K562 (cell line): ENCODE measurements at regions not wholly inside any gene's neighbourhood (a gene's known extent, or its start where the extent isn't known, plus 50 kb on each side); places are given as distances from the start of the nearest gene placed in this dataset.

Experiments
- ATAC-seq: fragments of 200-7000 bp; cut with Tn5 transposase; 3 replicates; pipeline ENCODE4 v1.9.1; 2020; ENCODE audit warnings: moderate library complexity
- BruUV-seq: library from RNA; stranded (reverse); fragments of 400-500 nt; replicated peaks from 2 replicates; lab custom pipeline; 2021; lab: Mats Ljungman, UMichigan
- CTCF ChIA-PET: fragments of 300-600 bp; formaldehyde crosslinking; extraction: SDS; loops from one replicate; lab custom pipeline; 2021; ENCODE audit warnings: low intra/inter-chr PET ratio; lab: Yijun Ruan, JAX
- POLR2A ChIA-PET: fragments of 300-600, 350-650 bp; sonication (Branson Sonifier 250); formaldehyde crosslinking; extraction: SDS; loops from one replicate; lab custom pipeline; 2021; ENCODE audit warnings: antibody characterized with exemption, inconsistent platforms; lab: Yijun Ruan, JAX
- DNase-seq, 4 experiments: peaks; one replicate each; pipeline versions ENCODE4 v3.0.0 to v3.0.0-alpha.2; 2011 to 2018; ENCODE audit warnings: low spot score in 3 of 4, mixed read lengths in 3 of 4; ENCODE audit errors: extremely low read depth in 1 of 4
- FAIRE-seq: peaks from 2 replicates; lab custom pipeline; 2011; peaks lifted over from hg19 to GRCh38; lab: Jason Lieb, UNC
- H2AFZ ChIP-seq: 2 replicates; pipeline ENCODE4 v1.6.0; 2011; ENCODE audit warnings: low read depth, low read length, control low read depth, inconsistent platforms
- H3K27ac ChIP-seq: fragments of 200-600 bp; 3 replicates; pipeline ENCODE4 v1.8.0; 2011; ENCODE audit warnings: low read depth, mild to moderate bottlenecking, control low read depth, inconsistent platforms, low read length, moderate library complexity, mixed read lengths; ENCODE audit errors: extremely low read depth
- H3K27me3 ChIP-seq, 2 experiments: fragments of 300-600 bp in 1 of 2; 2 replicates in 1 of 2; 3 replicates in 1 of 2; pipeline versions ENCODE4 v1.6.0 to v1.8.0; 2011; ENCODE audit warnings: inconsistent platforms in 2 of 2, low read length in 2 of 2, mild to moderate bottlenecking in 1 of 2, mixed read lengths in 1 of 2, moderate library complexity in 1 of 2; ENCODE audit not compliant: control insufficient read depth in 2 of 2, insufficient read depth in 2 of 2
- H3K36me3 ChIP-seq: fragments of 300-600 bp; 3 replicates; pipeline ENCODE4 v1.8.0; 2011; ENCODE audit warnings: mild to moderate bottlenecking, low read length, inconsistent platforms; ENCODE audit not compliant: control insufficient read depth, insufficient read depth
- H3K4me1 ChIP-seq, 2 experiments: fragments of 200-600 bp in 1 of 2; replicated peaks in 1 of 2; 2 replicates in 1 of 2; 3 replicates in 1 of 2; pipeline versions ENCODE4 v1.5.1 to v1.8.0; 2011; ENCODE audit warnings: inconsistent platforms in 2 of 2, low read length in 2 of 2, mild to moderate bottlenecking in 1 of 2, mixed read lengths in 1 of 2, moderate library complexity in 1 of 2; ENCODE audit not compliant: control insufficient read depth in 2 of 2, insufficient read depth in 2 of 2
- H3K4me2 ChIP-seq: 2 replicates; pipeline ENCODE4 v1.6.1; 2011; ENCODE audit warnings: low read length, control low read depth, inconsistent platforms, mixed read lengths; ENCODE audit not compliant: insufficient read depth
- H3K4me3 ChIP-seq: fragments of 200-600 bp; sonication (generic), shearing (Covaris generic); 2 replicates; pipeline ENCODE4 v1.5.1; 2016; ENCODE audit warnings: control low read depth, inconsistent platforms
- H3K79me2 ChIP-seq: fragments of 200-600 bp; 3 replicates; pipeline ENCODE4 v1.8.0; 2011; ENCODE audit warnings: low read length, inconsistent platforms; ENCODE audit not compliant: control insufficient read depth, insufficient read depth
- H3K9ac ChIP-seq, 2 experiments: 2 replicates each; pipeline versions ENCODE4 v1.6.0 to v1.6.1; 2011; ENCODE audit warnings: low read depth in 2 of 2, low read length in 2 of 2, control low read depth in 1 of 2, inconsistent platforms in 1 of 2, mild to moderate bottlenecking in 1 of 2, mixed read lengths in 1 of 2; ENCODE audit not compliant: insufficient read depth in 1 of 2
- H3K9me1 ChIP-seq: one replicate; pipeline ENCODE4 v1.6.0; 2011; ENCODE audit warnings: inconsistent platforms, mild to moderate bottlenecking, low read length, moderate library complexity; ENCODE audit not compliant: control insufficient read depth, insufficient read depth
- H3K9me3 ChIP-seq: replicated peaks from 2 replicates; pipeline ENCODE4 v1.5.1; 2011; ENCODE audit warnings: low read depth, low read length, inconsistent platforms; ENCODE audit not compliant: control insufficient read depth, insufficient read depth
- H4K20me1 ChIP-seq: replicated peaks from 2 replicates; pipeline ENCODE4 v1.6.1; 2011; ENCODE audit warnings: low read length, inconsistent platforms, mixed read lengths; ENCODE audit not compliant: control insufficient read depth, insufficient read depth
- NR2F6 ChIP-seq: fragments of 450-650 bp; formaldehyde crosslinking; IDR thresholded peaks from 2 replicates; pipeline ENCODE4 v1.4.0; 2020; ENCODE audit warnings: mild to moderate bottlenecking
- STAT5B ChIP-seq: fragments of 250-450 bp; sonication (Bioruptor Pico); IDR thresholded peaks from 2 replicates; pipeline ENCODE4 v1.8.0; 2021; ENCODE audit warnings: mild to moderate bottlenecking, inconsistent platforms
- ZNF57 ChIP-seq: fragments of 450-650 bp; formaldehyde crosslinking; IDR thresholded peaks from 2 replicates; pipeline ENCODE4 v1.4.0; 2020; ENCODE audit warnings: mild to moderate bottlenecking, moderate library complexity
- ZNF780A ChIP-seq: fragments of 250-450 bp; sonication (Bioruptor Pico); IDR thresholded peaks from 2 replicates; pipeline ENCODE4 v1.5.0; 2021; ENCODE audit warnings: mild to moderate bottlenecking
- WGBS: fragments of 100-300 bp; shearing (Covaris generic); methylation state at CpG from one replicate; pipeline ENCODE4 v1.1.6; 2016; ENCODE audit warnings: low coverage, mixed read lengths; ENCODE audit not compliant: insufficient coverage; ENCODE audit errors: missing lambda C conversion rate; 5-methylcytosine and 5-hydroxymethylcytosine counted together
- in situ Hi-C: fragments of 300-500 bp; cut with MboI; formaldehyde crosslinking; loops from 4 replicates; pipeline ENCODE4 v1.15.0; 2018; ENCODE audit warnings: inconsistent platforms, mixed read lengths
- intact Hi-C: fragments of 100-400 bp; cut with micrococcal nuclease; formaldehyde crosslinking; loops from 2 replicates; pipeline ENCODE4 v1.14.2; 2022
- TF ChIP-seq, protein P1 (sequence below), 3 experiments: IDR thresholded peaks in 2 of 3; conservative IDR thresholded peaks in 1 of 3; 2 replicates each; pipeline ENCODE4 v1.5.1; 2011 to 2012; ENCODE audit warnings: low read length in 3 of 3, mild to moderate bottlenecking in 3 of 3, control low read depth in 2 of 3, improper control_type of control experiment in 1 of 3, inconsistent platforms in 1 of 3, low read depth in 1 of 3, mixed read lengths in 1 of 3, moderate library complexity in 1 of 3; ENCODE audit not compliant: insufficient read depth in 2 of 3
- TF ChIP-seq, protein P2 (sequence below): fragments of 250-450 bp; sonication (Bioruptor Pico); IDR thresholded peaks from 2 replicates; pipeline ENCODE4 v1.6.1; 2021; ENCODE audit warnings: mild to moderate bottlenecking

DNA sequence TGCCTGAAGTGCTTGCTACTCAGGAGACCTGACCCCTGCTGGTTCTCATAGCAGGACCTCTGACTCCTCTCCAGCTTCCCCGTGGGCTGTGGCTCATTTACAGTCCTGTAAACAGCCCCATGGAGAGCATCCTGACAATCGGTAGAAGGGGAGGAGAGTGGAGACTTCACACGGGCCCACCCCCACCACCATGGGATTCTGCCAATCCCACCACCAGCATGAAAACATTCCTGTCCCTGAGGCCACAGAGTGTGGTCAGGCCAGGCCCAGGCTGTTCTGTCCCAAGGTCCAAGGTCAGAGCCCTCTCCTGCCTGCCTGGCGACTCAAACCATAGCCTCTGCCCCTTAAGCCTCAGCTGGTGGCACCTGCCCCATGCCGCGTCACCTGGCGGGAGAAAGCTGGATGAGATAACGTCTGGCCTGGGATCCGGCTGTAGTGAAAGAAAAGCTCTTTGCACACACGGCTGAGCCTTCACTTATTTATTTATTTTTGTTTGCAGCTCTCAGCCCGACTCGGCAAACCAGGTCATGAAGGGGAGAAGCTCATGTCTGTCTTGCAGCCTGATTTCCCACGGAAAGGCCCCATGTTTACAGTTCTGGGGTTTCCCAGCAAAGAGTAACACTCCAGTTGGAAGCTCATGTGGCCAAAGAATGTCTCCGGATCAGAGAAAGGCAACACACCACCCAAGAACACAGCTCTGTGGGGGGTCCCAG lies 293.6 kb upstream of the ZMIZ1 start:
- no peak overlapping the region for H3K4me3 ChIP-seq

More for the DNA sequence above, 293.6 kb upstream of the ZMIZ1 start:
- in situ Hi-C loops: no loop called here
- DNase-seq (no peak), FAIRE-seq (no peak), ATAC-seq (peak; percentile 36; the same call in 1 of the 3 replicates)
- CTCF ChIA-PET: no interaction called here
- Histone ChIP-seq H3K27me3 (peaks cover 13 to 56% of the 10 kb centered on the region in 2 experiments), H2AFZ (no peak overlapping the region), H3K9me3 (no peaks in the 10 kb centered on the region), H3K36me3 (no peaks in the 10 kb centered on the region), H3K79me2 (no peaks in the 10 kb centered on the region), H3K9ac (no peak overlapping the region), H3K4me2 (no peak overlapping the region), H3K9me1 (no peaks in the 10 kb centered on the region), H4K20me1 (peaks cover 3% of the 10 kb centered on the region), H3K27ac (no peak overlapping the region), H3K4me1 (no peaks in the 10 kb centered on the region)
- TF ChIP-seq, protein P1, sequence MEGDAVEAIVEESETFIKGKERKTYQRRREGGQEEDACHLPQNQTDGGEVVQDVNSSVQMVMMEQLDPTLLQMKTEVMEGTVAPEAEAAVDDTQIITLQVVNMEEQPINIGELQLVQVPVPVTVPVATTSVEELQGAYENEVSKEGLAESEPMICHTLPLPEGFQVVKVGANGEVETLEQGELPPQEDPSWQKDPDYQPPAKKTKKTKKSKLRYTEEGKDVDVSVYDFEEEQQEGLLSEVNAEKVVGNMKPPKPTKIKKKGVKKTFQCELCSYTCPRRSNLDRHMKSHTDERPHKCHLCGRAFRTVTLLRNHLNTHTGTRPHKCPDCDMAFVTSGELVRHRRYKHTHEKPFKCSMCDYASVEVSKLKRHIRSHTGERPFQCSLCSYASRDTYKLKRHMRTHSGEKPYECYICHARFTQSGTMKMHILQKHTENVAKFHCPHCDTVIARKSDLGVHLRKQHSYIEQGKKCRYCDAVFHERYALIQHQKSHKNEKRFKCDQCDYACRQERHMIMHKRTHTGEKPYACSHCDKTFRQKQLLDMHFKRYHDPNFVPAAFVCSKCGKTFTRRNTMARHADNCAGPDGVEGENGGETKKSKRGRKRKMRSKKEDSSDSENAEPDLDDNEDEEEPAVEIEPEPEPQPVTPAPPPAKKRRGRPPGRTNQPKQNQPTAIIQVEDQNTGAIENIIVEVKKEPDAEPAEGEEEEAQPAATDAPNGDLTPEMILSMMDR (IDR thresholded peaks at IDR 0.05 in 2 of 3, conservative IDR thresholded peaks at IDR 0.05 in 1 of 3; ENCODE audit: insufficient read depth in 2 of 3, low read depth in 1 of 3, low read length in 3 of 3): 0 out of 6 replicates have a peak, but pooled peaks of 1 of the 3 experiments have one; percentile 16
- TF ChIP-seq ZNF57 (CRISPR knock-in tag): no peak
- TF ChIP-seq, protein P2, sequence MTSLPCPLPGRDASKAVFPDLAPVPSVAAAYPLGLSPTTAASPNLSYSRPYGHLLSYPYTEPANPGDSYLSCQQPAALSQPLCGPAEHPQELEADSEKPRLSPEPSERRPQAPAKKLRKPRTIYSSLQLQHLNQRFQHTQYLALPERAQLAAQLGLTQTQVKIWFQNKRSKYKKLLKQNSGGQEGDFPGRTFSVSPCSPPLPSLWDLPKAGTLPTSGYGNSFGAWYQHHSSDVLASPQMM (CRISPR knock-in tag): no peak
- no peak for TF ChIP-seq ZNF780A
- no peak for TF ChIP-seq STAT5B (CRISPR knock-in tag)
- TF ChIP-seq NR2F6 (CRISPR knock-in tag): no peak
- BruUV-seq: no TSS peak
- intact Hi-C loops: no loop called here
- POLR2A ChIA-PET: interaction anchor here (0.6 to 0.9 kb wide), 2 partner anchors 10 to 45 kb away, joined by 3 read pairs; no protein-coding TSS in a partner anchor
- WGBS: 2% methylated on average over 14 of the region's 14 CpGs
